SIG-M5 treated with dmso at 0.1 percent for 504 hours (cell line): ENCODE measurements at regions not wholly inside any gene's neighbourhood (a gene's known extent, or its start where the extent isn't known, plus 50 kb on each side); places are given as distances from the start of the nearest gene placed in this dataset.

Experiments used
- DNase-seq: peaks from one replicate; lab custom pipeline; 2025; ENCODE audit not compliant: unreplicated experiment; lab: John Stamatoyannopoulos, UW

- no peak for DNase-seq
Observed at GRCh38 chr2:58951722-58952121, 710.6 kb upstream of the FANCL start.

GRCh38 chr2:58950795-58951462 lies 709.8 kb upstream of the FANCL start:
- no peak for DNase-seq

- no peak for DNase-seq
Observed at GRCh38 chr2:58939388-58939787, 698.3 kb upstream of the FANCL start.

GRCh38 chr2:58938988-58939387 lies 697.9 kb upstream of the FANCL start:
- DNase-seq = no peak

- DNase-seq = no peak
Observed at GRCh38 chr2:58932801-58933200, 691.7 kb upstream of the FANCL start.

- DNase-seq = no peak
Observed at GRCh38 chr2:58930537-58930936, 689.4 kb upstream of the FANCL start.

- DNase-seq = no peak
Observed at GRCh38 chr2:58928973-58929372, 687.8 kb upstream of the FANCL start.

GRCh38 chr2:58928391-58928790 lies 687.3 kb upstream of the FANCL start:
- no peak for DNase-seq

GRCh38 chr2:58926112-58926511 lies 685.0 kb upstream of the FANCL start:
- no peak for DNase-seq

- DNase-seq = no peak
Observed at GRCh38 chr2:58925676-58926081, 684.6 kb upstream of the FANCL start.

GRCh38 chr2:58923869-58924268 lies 682.7 kb upstream of the FANCL start:
- DNase-seq = no peak

GRCh38 chr2:58922245-58922644 lies 681.1 kb upstream of the FANCL start:
- DNase-seq = no peak

- no peak for DNase-seq
Observed at GRCh38 chr2:58921676-58922075, 680.6 kb upstream of the FANCL start.

- no peak for DNase-seq
Observed at GRCh38 chr2:58920001-58920400, 678.9 kb upstream of the FANCL start.

GRCh38 chr2:58919316-58919715 lies 678.2 kb upstream of the FANCL start:
- no peak for DNase-seq

- no peak for DNase-seq
Observed at GRCh38 chr2:58918141-58918540, 677.0 kb upstream of the FANCL start.

- no peak for DNase-seq
Observed at GRCh38 chr2:58917596-58917995, 676.5 kb upstream of the FANCL start.

GRCh38 chr2:58916063-58916462 lies 674.9 kb upstream of the FANCL start:
- no peak for DNase-seq

GRCh38 chr2:58914733-58915505 lies 673.8 kb upstream of the FANCL start:
- DNase-seq = no peak

- no peak for DNase-seq
Observed at GRCh38 chr2:58913082-58913726, 672.1 kb upstream of the FANCL start.

- DNase-seq = no peak
Observed at GRCh38 chr2:58911877-58912276, 670.8 kb upstream of the FANCL start.

GRCh38 chr2:58908501-58909154 lies 667.5 kb upstream of the FANCL start:
- no peak for DNase-seq
